Activated naive CD4-positive, alpha-beta T cell treated with Interleukin-2 at 50 U/mL for 16 hours (primary cell): ENCODE measurements at regions not wholly inside any gene's neighbourhood (a gene's known extent, or its start where the extent isn't known, plus 50 kb on each side); places are given as distances from the start of the nearest gene placed in this dataset.
A peak's percentile ranks its signal among the peaks of the same experiment; 100 is the strongest.

ENCODE experiments used
- DNase-seq: peaks from one replicate; pipeline ENCODE4 v3.0.0-alpha.2; 2020

DNA sequence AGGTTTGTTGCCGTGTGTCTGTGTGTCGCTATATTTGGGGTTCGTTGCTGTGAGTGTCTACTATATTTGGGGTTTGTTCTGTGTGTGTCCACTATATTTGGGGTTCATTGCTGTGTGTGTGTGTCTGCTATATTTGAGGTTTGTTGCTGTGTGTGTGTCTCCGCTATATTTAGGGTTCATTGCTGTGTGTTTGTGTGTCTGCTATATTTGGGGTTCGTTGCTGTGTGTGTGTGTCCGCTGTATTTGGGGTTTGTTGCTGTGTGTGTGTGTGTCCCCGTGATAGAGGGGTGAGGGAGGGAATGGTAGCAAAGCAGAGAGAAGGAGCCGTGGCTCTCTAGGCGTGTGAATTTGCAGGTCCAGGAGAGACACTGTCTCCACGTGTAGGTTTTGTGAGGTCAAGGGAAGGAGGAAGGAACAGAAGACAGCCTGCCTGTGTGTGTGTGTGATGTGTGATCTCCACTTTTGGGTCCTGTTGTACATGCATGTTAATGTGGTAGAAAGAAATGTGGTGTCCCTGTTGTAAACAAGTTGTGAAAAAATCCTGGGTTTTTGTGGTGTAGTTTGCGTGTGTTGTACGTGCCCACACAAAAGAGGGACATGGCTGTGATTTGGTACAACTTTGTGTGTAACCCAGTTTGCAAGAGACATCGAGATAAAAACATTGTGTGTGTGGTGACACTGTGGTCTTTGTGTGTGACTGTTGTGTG is 56.3 kb upstream of the ECE1 start:
- DNase-seq: no peak

DNA sequence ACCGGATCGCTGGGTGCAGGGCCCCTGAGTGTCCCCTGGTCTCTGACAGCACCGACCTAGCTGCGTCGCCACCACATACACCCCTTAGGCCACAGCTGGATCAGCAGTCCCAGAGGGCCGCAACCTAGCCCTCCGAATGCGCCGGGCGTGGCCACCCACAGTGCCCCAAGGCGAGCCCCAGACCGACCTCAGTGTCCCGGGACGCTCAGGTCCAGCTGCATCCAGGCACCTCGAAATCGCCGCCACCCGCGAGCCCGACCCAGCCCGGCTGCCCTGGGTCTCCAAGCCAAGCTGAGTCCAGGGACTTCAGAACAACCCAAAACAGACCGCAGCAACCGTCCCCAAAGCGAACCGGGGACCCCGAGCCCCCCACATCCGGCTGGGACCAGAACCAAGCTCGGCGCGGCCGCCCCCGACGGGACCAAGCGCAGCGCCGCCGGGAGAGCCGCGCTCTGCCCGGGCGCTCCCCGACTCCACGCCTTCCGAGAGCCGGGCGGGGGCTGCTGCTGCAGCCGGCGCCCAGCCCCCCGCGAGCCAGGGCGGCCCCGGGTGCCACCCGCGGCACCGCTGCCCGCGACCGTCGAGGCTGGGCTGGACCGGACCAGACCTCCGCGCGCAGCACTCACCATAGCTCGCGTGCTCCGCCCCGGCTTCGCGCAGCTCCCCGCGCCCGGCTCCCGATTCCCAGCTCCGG is 54.6 kb upstream of the ECE1 start:
- DNase-seq: no peak

DNA sequence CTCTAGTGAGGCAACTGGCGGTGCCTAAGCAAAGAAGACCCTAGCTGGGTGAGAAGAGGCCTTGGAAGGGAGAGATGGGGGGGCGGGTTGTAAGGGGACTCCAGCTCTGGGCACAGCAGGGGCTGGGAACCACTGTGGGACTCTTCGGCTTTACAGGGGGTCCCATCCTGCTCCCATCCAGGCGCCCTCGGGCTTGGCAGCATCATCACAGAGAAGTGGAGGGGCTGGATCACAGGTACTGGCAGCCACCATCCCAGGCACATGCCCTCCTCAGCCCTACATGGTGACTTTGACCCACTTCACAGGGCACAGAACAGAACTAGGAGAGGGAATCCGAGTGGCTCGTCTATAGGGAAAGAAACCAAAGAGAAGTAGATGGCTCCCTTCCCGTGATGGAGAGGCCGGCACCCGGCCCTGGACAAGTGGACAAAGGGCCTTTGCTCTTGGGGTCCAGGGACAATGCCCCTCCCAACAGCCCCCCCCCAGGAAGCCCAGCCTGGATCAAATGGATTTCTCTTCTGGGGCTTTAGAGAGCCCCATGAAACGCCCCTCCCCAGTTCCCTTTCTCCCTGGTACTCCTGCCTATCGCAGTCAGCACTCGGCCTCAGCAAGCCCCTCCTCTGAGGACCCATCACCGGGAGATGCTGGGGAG is 54.0 kb upstream of the ECE1 start:
- DNase-seq: no peak

DNA sequence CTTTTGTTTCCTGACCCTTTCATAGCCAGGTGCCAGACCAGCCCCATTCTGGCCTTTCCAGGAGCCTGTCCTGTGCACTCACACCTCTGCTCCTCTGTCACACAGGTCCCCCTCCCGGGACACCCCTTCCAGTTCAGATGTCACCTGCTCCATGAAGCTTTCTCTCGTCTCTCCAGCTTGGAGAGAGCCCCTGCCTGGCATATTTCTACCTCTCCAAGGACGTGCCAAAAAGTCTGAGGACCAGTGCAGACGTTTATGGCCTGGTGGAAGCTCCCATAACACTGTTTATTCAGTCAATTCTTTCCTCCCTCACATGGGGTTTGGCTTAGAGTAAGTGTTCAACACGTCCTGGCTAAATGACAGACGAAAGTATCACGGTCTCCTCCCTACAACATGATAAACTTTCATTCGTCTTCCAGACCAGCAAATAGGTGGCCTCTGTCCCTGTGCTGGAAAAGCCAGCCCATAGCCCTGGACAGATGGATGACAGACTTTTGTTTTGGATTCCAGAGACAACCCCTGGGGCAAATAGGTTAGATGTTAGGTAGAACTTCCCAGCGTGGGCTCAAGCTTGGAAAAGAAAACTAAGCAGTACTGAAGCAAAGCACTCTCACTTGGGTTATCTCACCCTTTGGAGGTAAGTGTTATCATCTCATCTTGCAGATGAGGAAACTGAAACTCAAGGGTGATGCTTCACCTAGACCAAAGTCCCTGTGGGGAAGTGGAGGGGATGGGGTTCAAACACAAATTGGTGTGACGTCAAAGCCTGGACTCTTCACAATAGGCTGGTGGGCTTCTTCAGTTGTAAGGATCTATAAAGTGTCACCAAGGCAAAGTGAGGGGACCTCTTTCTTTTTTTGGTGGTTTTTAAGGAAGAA is 52.9 kb upstream of the ECE1 start:
- peak; percentile 24 for DNase-seq

DNA sequence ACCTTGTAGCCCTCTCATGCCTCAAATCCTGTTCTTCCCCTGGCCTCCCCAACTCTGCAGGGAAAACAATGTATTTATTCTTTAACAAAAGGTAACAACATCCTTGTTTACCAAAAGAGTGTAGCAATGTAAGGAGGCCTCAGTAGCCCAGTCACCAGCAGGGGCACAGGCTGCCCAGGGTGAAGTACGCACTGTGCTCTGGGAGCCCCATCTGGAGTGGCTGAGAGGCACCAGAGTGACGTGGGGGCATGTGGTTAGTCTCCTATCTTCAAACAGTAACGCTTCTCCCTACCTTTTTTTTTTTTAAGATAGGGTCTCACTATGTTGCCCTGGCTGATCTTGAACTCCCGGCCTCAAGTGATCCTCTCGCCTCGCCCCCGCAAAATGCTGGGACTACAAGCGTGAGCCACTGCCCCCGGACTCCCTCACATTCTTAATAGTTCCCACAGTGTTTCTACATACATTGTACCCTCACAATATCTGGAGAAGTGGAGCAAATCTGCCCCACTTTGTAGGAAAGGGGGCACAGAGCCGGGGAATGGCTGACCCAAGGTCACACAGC is 51.3 kb upstream of the ECE1 start:
- DNase-seq: no peak

DNA sequence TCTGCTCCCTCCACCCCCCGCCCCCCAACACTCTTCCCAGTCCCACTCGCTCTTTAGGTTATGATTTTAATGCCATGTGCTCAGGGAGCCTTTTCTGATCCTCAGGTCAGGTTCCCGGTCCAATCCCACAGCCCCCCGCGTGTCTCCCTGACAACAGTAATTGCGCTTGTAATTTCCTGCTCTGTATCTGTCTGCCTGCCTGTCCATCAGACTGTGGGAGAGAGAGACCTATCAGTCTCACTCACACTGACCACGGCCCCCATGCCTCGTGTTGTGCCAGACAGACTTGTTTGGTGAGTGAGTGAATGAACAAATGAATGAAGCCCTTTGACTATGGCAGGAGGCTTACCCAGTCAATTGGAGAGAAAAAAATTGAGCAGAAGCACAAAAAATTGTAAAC is 50.8 kb upstream of the ECE1 start:
- DNase-seq: no peak

DNA sequence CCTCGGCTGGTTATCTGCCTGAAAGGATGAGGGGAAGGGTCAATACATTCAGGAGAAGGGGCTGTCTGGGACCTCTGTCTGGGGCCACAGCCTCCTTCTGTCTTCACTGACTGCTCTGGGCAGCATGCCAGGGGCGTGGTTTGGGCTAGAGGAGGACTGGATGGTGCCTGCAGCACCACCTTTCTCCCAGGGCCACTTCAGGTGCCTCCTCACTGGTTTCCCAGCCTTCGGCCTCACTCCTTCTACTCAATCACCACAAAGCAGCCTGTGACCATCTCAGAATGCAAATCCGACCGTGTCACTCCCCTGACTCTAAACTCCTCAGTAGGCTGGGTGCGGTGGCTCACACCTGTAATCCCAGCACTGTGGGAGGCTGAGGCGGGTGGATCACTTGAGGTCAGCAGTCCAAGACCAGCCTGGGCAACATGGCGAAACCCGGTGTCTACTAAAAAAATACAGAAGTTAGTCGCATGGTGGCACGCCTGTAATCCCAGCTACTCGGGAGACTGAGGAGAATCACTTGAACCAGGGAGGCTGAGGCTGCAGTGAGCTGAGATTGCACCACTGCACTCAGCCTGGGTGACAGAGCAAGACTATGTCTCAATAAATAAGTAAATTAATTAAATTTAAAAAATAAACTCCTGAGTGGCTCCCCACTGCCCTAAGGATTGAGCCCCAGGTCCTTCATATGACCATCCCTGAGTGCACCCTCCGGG is 50.1 kb upstream of the ECE1 start:
- DNase-seq: no peak
